Activated CD8-positive, alpha-beta T cell treated with anti-CD3 and anti-CD28 coated beads for 36 hours (primary cell): ENCODE measurements at regions not wholly inside any gene's neighbourhood (a gene's known extent, or its start where the extent isn't known, plus 50 kb on each side); places are given as distances from the start of the nearest gene placed in this dataset.
"Not testable (repeated sequence)": the region's sequence is repeated elsewhere in the genome, so short reads cannot be mapped to it uniquely, and the experiment has no call there.

Experiments used
- ATAC-seq: fragments of 200-7000 bp; cut with Tn5 transposase; one replicate; pipeline ENCODE4 v1.10.0; 2021; ENCODE audit warnings: mild to moderate bottlenecking, moderate library complexity
- CTCF ChIA-PET: fragments of 350-600 bp; sonication (Branson Sonifier 250); formaldehyde crosslinking; loops from one replicate; lab custom pipeline; 2021; ENCODE audit warnings: antibody characterized with exemption; lab: Charles Lee
- POLR2A ChIA-PET: fragments of 350-600 bp; sonication (Branson Sonifier 250); formaldehyde crosslinking; loops from one replicate; lab custom pipeline; 2021; ENCODE audit warnings: antibody characterized with exemption; lab: Charles Lee
- DNase-seq: peaks from one replicate; pipeline ENCODE4 v3.0.0-alpha.2; 2020
- H3K27ac Mint-ChIP-seq: one replicate; pipeline ENCODE4 v1.8.0; 2021; ENCODE audit warnings: mild to moderate bottlenecking, mixed read lengths
- H3K27me3 Mint-ChIP-seq: one replicate; pipeline ENCODE4 v1.8.0; 2021; ENCODE audit warnings: mixed read lengths
- H3K36me3 Mint-ChIP-seq: one replicate; pipeline ENCODE4 v1.8.0; 2021; ENCODE audit warnings: low read depth, mixed read lengths
- H3K4me1 Mint-ChIP-seq: one replicate; pipeline ENCODE4 v1.8.0; 2021; ENCODE audit warnings: low read depth, mixed read lengths
- H3K4me3 Mint-ChIP-seq: one replicate; pipeline ENCODE4 v1.8.0; 2021; ENCODE audit warnings: mild to moderate bottlenecking, moderate library complexity, mixed read lengths
- H3K9me3 Mint-ChIP-seq: one replicate; pipeline ENCODE4 v1.8.0; 2021; ENCODE audit warnings: mixed read lengths
- CTCF ChIP-seq: fragments of 200-600 bp; IDR thresholded peaks from one replicate; pipeline ENCODE4 v1.8.0; 2022; ENCODE audit warnings: antibody characterized with exemption, mild to moderate bottlenecking
- intact Hi-C: fragments of 100-400 bp; cut with micrococcal nuclease; formaldehyde crosslinking; loops from one replicate; pipeline ENCODE4 v1.10.0; 2022

DNA sequence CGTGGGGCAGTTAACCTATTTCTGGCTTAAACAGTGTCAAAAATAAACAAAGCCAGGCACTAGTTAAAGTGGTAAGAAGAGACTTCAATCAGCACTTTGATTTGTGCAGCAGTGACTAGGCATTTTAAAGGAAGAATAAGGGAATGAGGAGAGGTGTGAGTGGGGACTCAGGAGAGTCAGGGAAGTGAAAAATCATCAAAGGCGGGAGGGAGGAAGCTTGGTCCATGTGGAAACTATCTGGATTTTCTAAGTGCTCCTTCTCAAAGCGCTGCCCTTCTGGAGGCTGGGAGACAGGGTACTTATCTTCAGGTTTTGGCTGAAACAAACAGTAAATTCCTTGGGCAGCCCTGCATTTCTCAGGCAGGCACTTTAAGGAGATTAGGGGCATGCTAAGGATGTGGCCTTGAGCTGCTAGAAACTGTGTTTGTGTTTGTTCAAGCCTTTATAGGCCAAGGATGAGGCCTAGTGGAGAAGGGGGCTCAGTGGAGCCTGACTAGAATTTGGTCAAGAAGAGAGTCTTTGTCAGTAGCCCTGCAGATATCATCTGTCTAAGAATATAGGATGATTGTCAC is 486.5 kb downstream of the SIPA1L2 start:
- CTCF ChIA-PET = no interaction called here
- no peak for TF ChIP-seq CTCF
- intact Hi-C loops = no loop called here
- Mint-ChIP-seq H3K4me1 (no peaks in the 10 kb centered on the region), H3K4me3 (no peak overlapping the region), H3K27me3 (no peaks in the 10 kb centered on the region), H3K9me3 (peaks cover 7% of the 10 kb centered on the region), H3K27ac (no peak overlapping the region), H3K36me3 (no peaks in the 10 kb centered on the region)
- ATAC-seq = no peak
- DNase-seq = no peak
- POLR2A ChIA-PET = no interaction called here

DNA sequence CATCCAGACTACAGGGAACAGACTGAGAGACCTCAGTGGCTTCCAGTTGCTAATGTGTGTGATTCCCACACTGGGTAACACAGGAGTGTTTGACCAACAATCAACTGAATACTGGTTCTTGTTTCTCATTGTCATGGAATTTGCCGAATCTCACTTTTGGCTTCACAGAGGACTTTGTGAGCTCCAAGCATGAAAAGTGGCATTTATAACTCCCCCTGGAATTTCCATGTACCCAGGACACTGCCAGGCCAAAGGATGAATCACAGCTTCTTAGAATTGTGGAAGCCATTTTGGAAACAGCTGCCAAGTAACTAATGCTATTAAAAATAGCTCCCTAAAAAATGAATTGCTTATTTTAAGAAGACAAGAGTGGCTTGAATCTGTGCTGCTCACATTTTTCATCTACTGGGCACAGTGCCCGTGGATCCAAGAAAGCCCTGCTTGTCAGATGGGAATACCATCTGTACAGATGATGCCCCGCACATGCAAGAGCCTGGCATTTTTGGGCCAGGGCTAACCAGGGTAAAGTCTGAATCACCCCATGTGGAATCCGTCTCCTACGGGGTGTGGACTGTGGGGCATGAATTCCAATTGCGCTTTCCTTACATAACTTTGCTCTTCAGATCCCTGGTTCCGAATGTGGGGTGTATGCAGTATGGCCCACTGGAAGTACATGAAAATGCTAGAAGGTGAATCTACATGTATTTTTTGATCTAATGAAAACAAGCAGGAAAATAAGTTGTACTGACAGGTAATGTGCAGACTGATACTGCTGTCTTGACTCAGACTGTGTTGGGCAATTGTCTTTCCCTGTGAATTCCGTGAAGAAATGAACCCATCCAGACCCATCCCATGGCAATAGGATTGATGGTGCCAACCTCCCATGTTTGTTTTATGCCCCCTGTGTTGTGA is 487.3 kb downstream of the SIPA1L2 start:
- POLR2A ChIA-PET = no interaction called here
- Mint-ChIP-seq H3K9me3 (peaks cover 7% of the 10 kb centered on the region), H3K4me3 (no peak overlapping the region), H3K27ac (no peak overlapping the region), H3K36me3 (no peaks in the 10 kb centered on the region), H3K27me3 (no peaks in the 10 kb centered on the region), H3K4me1 (no peaks in the 10 kb centered on the region)
- intact Hi-C loops = no loop called here
- DNase-seq (no peak), ATAC-seq (no peak)
- TF ChIP-seq CTCF = no peak
- CTCF ChIA-PET = no interaction called here

GRCh38 chr1:232141167-232141448 is 488.8 kb downstream of the SIPA1L2 start:
- H3K9me3 Mint-ChIP-seq, H3K27me3 Mint-ChIP-seq, H3K27ac Mint-ChIP-seq, H3K4me3 Mint-ChIP-seq, DNase-seq, POLR2A ChIA-PET, H3K4me1 Mint-ChIP-seq, intact Hi-C loops, H3K36me3 Mint-ChIP-seq, CTCF ChIA-PET, ATAC-seq: not testable (repeated sequence)

DNA sequence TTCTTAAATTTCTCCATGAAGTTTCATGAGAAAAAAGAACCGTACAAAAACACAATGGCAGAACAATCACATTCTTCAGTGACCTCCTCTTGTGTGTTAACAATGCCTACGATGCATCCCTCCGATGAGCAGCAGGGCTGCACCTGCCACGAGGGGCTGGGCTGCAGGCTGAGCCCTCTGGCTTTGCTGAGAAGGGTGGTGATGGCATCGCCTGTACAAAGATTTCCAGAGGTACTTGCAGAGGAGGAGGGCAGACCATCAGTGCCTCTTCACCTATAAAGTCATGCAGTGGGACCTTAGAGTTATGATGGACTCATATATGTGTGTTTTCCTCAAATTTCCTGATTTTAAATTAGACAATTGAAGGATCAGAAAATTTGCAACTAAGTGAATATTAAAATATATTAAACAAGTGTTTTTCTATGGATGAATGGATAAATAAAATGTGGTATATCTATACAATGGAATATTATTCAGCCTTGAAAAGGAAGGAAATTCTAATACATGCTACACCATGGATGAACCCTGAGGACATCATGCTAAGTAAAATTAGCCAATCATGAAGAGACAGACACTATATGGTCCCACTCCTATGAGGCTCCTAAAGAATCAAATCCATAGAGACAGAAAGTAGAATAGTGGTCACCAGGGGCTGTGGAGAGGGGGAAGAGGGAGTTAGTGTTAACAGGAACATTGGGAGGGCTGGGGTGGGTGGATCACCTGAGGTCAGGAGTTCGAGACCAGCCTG is 489.3 kb downstream of the SIPA1L2 start:
- intact Hi-C loops = no loop called here
- Mint-ChIP-seq H3K9me3 (peaks cover 7% of the 10 kb centered on the region), H3K27me3 (peaks cover 2% of the 10 kb centered on the region), H3K36me3 (no peaks in the 10 kb centered on the region), H3K27ac (no peak overlapping the region), H3K4me1 (no peaks in the 10 kb centered on the region), H3K4me3 (no peak overlapping the region)
- ChIA-PET CTCF (no interaction called here), POLR2A (no interaction called here)
- TF ChIP-seq CTCF = no peak
- ATAC-seq = no peak
- DNase-seq = no peak

- CTCF ChIA-PET = no interaction called here
- Mint-ChIP-seq H3K9me3 (peaks cover 7% of the 10 kb centered on the region), H3K4me3 (no peak overlapping the region), H3K27ac (no peak overlapping the region), H3K27me3 (peaks cover 2% of the 10 kb centered on the region), H3K4me1 (no peaks in the 10 kb centered on the region), H3K36me3 (no peaks in the 10 kb centered on the region)
- no peak for TF ChIP-seq CTCF
- DNase-seq = no peak
- POLR2A ChIA-PET = no interaction called here
- intact Hi-C loops = no loop called here
- ATAC-seq = no peak
Observed at GRCh38 chr1:232139444-232139843, 490.5 kb downstream of the SIPA1L2 start.
